Activated T-helper 2 cell treated with anti-CD3 and anti-CD28 coated beads, Interferon-gamma antibody, Interleukin-2, Interleukin-4, amounts not matched to agents 10 μg/mL and 5 μg/mL and 100 μg/mL, durations not matched to agents 14 hours and 24 hours and 36 hours (primary cell): ENCODE measurements at regions not wholly inside any gene's neighbourhood (a gene's known extent, or its start where the extent isn't known, plus 50 kb on each side); places are given as distances from the start of the nearest gene placed in this dataset.

Source experiments
- DNase-seq: peaks from one replicate; pipeline ENCODE4 v3.0.0; 2021; ENCODE audit warnings: low spot score
- H3K27ac Mint-ChIP-seq: one replicate; pipeline ENCODE4 v1.8.0; 2021; ENCODE audit warnings: mixed read lengths
- H3K27me3 Mint-ChIP-seq: one replicate; pipeline ENCODE4 v1.8.0; 2021; ENCODE audit warnings: low read depth, mixed read lengths
- H3K36me3 Mint-ChIP-seq: one replicate; pipeline ENCODE4 v1.8.0; 2021; ENCODE audit warnings: low read depth, mixed read lengths
- H3K4me1 Mint-ChIP-seq: one replicate; pipeline ENCODE4 v1.8.0; 2021; ENCODE audit warnings: low read depth, mixed read lengths
- H3K4me3 Mint-ChIP-seq: one replicate; pipeline ENCODE4 v1.8.0; 2021; ENCODE audit warnings: low read depth, mild to moderate bottlenecking, moderate library complexity, mixed read lengths
- H3K9me3 Mint-ChIP-seq: one replicate; pipeline ENCODE4 v1.8.0; 2021; ENCODE audit warnings: mixed read lengths
- intact Hi-C: fragments of 100-400 bp; cut with micrococcal nuclease; formaldehyde crosslinking; loops from one replicate; pipeline ENCODE4 v1.15.1; 2023

GRCh38 chr6:98014442-98015201 lies 731.6 kb upstream of the MMS22L start:
- Mint-ChIP-seq H3K27me3 (no peaks in the 10 kb centered on the region), H3K9me3 (no peaks in the 10 kb centered on the region), H3K4me3 (no peak overlapping the region), H3K4me1 (no peaks in the 10 kb centered on the region), H3K27ac (no peak overlapping the region), H3K36me3 (no peaks in the 10 kb centered on the region)
- DNase-seq: no peak
- intact Hi-C loops: no loop called here

DNA sequence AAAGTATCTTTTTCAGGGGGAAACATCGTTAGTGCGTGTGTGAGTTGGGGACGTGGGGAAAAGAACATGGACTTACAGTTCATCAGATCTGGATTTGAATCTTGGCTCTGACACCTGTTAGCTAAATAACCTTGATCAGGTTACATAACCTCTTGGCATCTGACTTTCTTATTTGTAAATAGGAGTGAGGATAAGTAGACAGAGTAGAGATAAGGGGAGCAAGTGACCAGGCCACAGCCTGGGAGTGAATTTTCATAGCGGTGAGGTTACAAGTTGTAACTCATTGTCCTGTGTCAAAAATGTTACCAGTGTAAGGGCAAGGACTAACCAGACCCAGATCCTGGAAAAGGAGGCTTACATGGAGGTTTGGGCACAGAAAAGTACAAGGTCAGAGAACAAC lies 733.5 kb upstream of the MMS22L start:
- Mint-ChIP-seq H3K4me3 (no peak overlapping the region), H3K4me1 (no peaks in the 10 kb centered on the region), H3K27ac (no peak overlapping the region), H3K36me3 (no peaks in the 10 kb centered on the region), H3K27me3 (no peaks in the 10 kb centered on the region), H3K9me3 (no peaks in the 10 kb centered on the region)
- no peak for DNase-seq
- intact Hi-C loops: no loop called here

- no peak overlapping the region for H3K27ac Mint-ChIP-seq
- intact Hi-C loops: no loop called here
- DNase-seq: no peak
- no peak overlapping the region for H3K4me3 Mint-ChIP-seq
- no peaks in the 10 kb centered on the region for H3K36me3 Mint-ChIP-seq
- no peaks in the 10 kb centered on the region for H3K9me3 Mint-ChIP-seq
- H3K4me1 Mint-ChIP-seq: no peaks in the 10 kb centered on the region
- no peaks in the 10 kb centered on the region for H3K27me3 Mint-ChIP-seq
These were observed 737.2 kb upstream of the MMS22L start for GRCh38 chr6:98020222-98020621.

DNA sequence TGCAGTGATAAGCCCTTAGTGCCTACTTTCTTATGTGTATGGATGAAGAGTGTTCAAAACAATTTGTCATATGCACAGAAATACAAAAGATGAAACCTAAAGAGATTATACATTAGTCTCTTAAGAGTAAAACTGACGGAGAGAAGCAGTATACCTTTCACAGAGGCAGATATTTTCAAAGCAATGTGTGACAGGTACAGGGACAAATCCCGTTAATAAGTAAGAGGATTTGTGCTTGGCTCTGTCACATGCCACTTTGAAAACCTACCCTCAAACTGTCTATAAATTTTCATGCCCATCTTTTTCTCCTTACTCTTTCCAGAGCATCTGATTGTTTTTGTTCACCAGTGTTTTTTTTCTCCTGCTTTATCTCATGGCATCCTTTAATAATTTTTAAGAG lies 741.3 kb upstream of the MMS22L start:
- H3K4me3 Mint-ChIP-seq: no peak overlapping the region
- no peaks in the 10 kb centered on the region for H3K36me3 Mint-ChIP-seq
- intact Hi-C loops: no loop called here
- H3K27ac Mint-ChIP-seq: no peak overlapping the region
- no peaks in the 10 kb centered on the region for H3K4me1 Mint-ChIP-seq
- H3K27me3 Mint-ChIP-seq: no peaks in the 10 kb centered on the region
- DNase-seq: no peak
- H3K9me3 Mint-ChIP-seq: no peaks in the 10 kb centered on the region

DNA sequence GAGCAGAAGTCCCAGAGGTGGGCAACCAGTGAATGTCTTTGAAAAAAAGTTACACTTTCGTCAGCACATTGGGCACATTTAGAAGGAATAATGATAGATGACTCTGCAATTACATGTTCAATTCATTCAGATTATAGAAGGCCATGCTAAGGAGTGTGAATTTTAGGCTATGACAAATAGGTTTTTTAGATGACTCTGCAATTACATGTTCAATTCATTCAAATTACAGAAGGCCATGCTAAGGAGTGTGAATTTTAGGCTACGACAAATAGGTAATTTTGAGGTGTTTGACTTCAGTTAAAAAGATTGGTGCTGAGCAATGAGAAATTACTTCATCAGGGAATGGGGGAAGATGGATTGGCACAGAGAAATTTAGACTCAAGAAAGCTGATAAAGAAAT lies 744.9 kb upstream of the MMS22L start:
- no peaks in the 10 kb centered on the region for H3K4me1 Mint-ChIP-seq
- intact Hi-C loops: no loop called here
- H3K4me3 Mint-ChIP-seq: no peak overlapping the region
- no peak overlapping the region for H3K27ac Mint-ChIP-seq
- no peaks in the 10 kb centered on the region for H3K9me3 Mint-ChIP-seq
- H3K36me3 Mint-ChIP-seq: no peaks in the 10 kb centered on the region
- no peak for DNase-seq
- H3K27me3 Mint-ChIP-seq: no peaks in the 10 kb centered on the region

DNA sequence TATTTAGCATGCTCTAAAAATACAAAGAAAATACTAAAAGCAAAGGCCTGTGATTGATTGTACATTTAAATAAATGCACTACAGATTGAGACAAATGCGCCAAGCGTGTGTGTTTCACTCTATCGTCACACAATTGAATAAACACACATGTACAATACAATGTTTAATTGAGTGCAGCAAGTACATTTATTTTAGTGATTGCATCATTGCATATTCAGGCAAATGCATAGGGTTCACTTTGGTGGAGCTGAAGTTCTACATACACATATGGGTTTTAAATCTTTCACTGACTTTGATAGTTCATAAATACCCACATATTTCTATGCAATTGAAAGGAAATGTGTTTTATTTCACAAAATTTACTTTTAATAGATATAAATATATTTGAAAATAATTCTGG lies 750.6 kb upstream of the MMS22L start:
- no peaks in the 10 kb centered on the region for H3K36me3 Mint-ChIP-seq
- intact Hi-C loops: no loop called here
- no peak overlapping the region for H3K27ac Mint-ChIP-seq
- H3K4me3 Mint-ChIP-seq: no peak overlapping the region
- no peaks in the 10 kb centered on the region for H3K4me1 Mint-ChIP-seq
- no peaks in the 10 kb centered on the region for H3K27me3 Mint-ChIP-seq
- H3K9me3 Mint-ChIP-seq: no peaks in the 10 kb centered on the region
- no peak for DNase-seq

DNA sequence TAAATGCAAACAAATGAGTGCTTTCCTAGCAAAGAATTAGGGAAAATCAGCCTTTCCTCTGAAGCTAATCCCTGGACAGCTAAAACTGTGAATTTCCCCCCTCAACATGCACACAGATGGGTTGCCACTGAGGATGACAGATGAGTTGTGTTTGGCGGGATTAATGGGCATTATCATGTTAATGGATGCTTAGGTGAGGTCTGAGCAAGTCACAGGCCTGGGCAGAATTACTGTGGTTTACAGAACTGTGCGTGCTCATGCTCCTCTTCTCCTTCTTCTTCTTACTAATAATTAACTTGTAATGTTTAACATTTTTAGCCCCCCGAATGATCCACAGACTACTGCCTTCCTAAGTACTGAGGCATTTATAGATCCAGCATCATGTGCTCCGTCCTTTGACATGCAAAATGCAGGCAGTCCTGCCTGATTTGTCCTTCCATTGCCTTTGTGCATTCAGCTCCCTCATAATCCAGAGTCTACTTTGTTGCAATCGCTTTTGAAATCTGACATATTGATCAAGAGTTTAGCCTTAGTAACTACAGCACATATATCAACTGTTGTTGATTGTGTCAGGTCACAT lies 753.4 kb upstream of the MMS22L start:
- no peaks in the 10 kb centered on the region for H3K9me3 Mint-ChIP-seq
- no peaks in the 10 kb centered on the region for H3K4me1 Mint-ChIP-seq
- H3K4me3 Mint-ChIP-seq: no peak overlapping the region
- no peak for DNase-seq
- H3K27ac Mint-ChIP-seq: no peak overlapping the region
- H3K36me3 Mint-ChIP-seq: no peaks in the 10 kb centered on the region
- intact Hi-C loops: no loop called here
- H3K27me3 Mint-ChIP-seq: no peaks in the 10 kb centered on the region

DNA sequence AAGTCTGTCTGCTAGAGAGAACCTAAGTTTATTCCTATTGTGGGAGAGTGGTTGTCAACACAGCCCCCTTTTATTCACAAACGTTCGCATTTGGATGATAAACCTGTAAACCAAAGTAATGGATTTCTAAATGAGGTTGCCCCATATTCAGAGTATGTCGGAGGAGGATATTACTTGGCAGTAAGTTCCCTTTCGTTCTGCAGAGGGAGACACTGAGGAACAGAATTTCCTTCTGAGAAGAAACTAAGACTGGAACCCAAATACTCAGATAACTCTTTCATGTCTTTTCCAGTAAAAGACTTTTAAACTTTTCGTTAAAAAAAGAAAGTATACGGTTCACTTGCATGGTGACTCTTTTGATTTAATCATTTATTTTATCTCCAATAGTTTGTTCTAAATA lies 754.6 kb upstream of the MMS22L start:
- H3K4me3 Mint-ChIP-seq: no peak overlapping the region

GRCh38 chr6:98039443-98039842 lies 756.4 kb upstream of the MMS22L start:
- no peak overlapping the region for H3K27ac Mint-ChIP-seq
- no peak overlapping the region for H3K4me3 Mint-ChIP-seq
- no peak for DNase-seq
- intact Hi-C loops: no loop called here
- no peaks in the 10 kb centered on the region for H3K36me3 Mint-ChIP-seq
- H3K27me3 Mint-ChIP-seq: no peaks in the 10 kb centered on the region
- no peaks in the 10 kb centered on the region for H3K9me3 Mint-ChIP-seq
- no peaks in the 10 kb centered on the region for H3K4me1 Mint-ChIP-seq

More for the DNA sequence above, 754.6 kb upstream of the MMS22L start:
- Mint-ChIP-seq H3K27ac (no peak overlapping the region), H3K9me3 (no peaks in the 10 kb centered on the region), H3K36me3 (no peaks in the 10 kb centered on the region), H3K4me1 (no peaks in the 10 kb centered on the region), H3K27me3 (no peaks in the 10 kb centered on the region)
- no peak for DNase-seq
- intact Hi-C loops: no loop called here

DNA sequence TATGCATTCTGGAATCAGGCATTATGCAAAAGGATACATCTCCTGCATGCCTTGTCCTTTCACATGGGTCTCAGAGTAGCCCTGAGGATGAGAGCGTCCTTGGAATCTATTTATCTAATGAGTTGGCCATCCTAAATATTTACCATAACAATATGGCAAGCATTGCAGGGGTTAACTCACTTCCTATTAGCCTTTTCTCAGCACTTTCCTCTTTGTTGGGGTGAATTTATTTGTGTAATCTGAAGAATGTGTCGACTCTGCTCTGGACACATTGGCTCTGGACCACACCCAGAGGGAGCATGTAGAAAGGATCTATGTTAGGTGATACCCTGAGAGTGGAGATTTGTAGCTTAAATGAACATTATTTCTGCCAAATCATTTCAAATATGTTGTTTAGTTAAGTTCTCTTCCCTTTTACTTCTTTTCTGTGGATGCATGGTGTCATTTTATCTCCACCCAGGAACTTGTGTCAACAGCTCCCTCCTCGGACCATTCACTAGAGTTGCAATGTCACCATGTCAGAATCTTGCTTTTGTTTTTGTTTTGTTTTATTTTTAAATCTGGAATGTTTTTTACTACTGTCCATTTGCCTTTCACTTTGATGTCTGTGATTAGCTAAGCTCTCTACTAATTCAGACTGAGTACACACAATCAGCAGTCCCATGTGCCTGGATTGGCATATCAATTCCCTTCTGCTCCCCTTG lies 757.0 kb upstream of the MMS22L start:
- no peaks in the 10 kb centered on the region for H3K4me1 Mint-ChIP-seq
- H3K27ac Mint-ChIP-seq: no peak overlapping the region
- DNase-seq: no peak
- no peaks in the 10 kb centered on the region for H3K9me3 Mint-ChIP-seq
- H3K4me3 Mint-ChIP-seq: no peak overlapping the region
- H3K27me3 Mint-ChIP-seq: no peaks in the 10 kb centered on the region
- intact Hi-C loops: no loop called here
- no peaks in the 10 kb centered on the region for H3K36me3 Mint-ChIP-seq

DNA sequence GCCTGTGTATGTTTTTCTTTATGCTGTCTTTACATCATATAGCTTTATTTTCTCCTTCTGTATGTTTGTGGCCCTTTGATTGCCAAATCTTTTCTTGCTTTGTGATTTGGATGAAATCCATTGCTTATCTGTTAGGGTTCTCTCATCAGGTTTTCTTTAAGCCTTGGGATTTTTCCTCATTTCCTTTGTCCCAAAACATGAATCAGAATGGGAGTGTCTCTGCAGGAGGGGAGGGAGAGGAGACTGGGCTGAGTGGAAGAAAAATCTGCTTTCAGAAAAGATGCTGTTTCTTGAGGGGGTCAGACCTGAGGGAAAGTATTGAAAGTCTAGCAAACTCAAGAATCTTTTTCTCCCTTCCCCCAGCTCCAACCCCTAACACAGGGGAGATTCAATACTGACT lies 758.0 kb upstream of the MMS22L start:
- H3K36me3 Mint-ChIP-seq: no peaks in the 10 kb centered on the region
- H3K4me1 Mint-ChIP-seq: no peaks in the 10 kb centered on the region
- H3K27ac Mint-ChIP-seq: no peak overlapping the region
- no peaks in the 10 kb centered on the region for H3K27me3 Mint-ChIP-seq
- H3K4me3 Mint-ChIP-seq: no peak overlapping the region
- H3K9me3 Mint-ChIP-seq: no peaks in the 10 kb centered on the region
- intact Hi-C loops: no loop called here
- no peak for DNase-seq

- DNase-seq: no peak
- no peaks in the 10 kb centered on the region for H3K36me3 Mint-ChIP-seq
- H3K4me1 Mint-ChIP-seq: no peaks in the 10 kb centered on the region
- H3K9me3 Mint-ChIP-seq: no peaks in the 10 kb centered on the region
- no peaks in the 10 kb centered on the region for H3K27me3 Mint-ChIP-seq
- H3K27ac Mint-ChIP-seq: no peak overlapping the region
- intact Hi-C loops: no loop called here
- no peak overlapping the region for H3K4me3 Mint-ChIP-seq
These were observed 758.9 kb upstream of the MMS22L start for GRCh38 chr6:98041921-98042320.

DNA sequence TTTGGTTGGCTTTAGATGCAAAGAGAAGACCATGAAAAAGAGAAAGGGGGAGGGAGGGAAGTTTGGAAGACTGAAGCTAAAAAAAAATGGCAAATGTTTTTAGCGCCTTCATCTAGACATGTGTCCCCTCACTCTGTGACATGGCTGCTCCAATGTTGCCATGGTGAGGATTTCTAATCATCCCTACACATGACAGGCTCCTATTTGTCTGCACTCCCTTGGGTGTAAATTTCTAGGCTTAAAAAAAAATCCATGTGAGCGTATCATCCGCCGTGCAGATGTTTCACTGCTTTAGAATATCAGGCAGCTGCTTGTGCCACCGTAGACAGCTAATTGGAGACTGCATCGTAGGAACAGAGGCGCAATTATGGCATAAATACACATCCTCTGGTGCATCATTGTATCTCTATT lies 761.1 kb upstream of the MMS22L start:
- Mint-ChIP-seq H3K36me3 (no peaks in the 10 kb centered on the region), H3K27me3 (no peaks in the 10 kb centered on the region), H3K4me1 (no peaks in the 10 kb centered on the region), H3K9me3 (no peaks in the 10 kb centered on the region), H3K27ac (no peak overlapping the region), H3K4me3 (no peak overlapping the region)
- DNase-seq: no peak
- intact Hi-C loops: no loop called here
